GM19455 (cell line): ENCODE measurements at regions not wholly inside any gene's neighbourhood (a gene's known extent, or its start where the extent isn't known, plus 50 kb on each side); places are given as distances from the start of the nearest gene placed in this dataset.
"Not testable (repeated sequence)": the region's sequence is repeated elsewhere in the genome, so short reads cannot be mapped to it uniquely, and the experiment has no call there.

Experiments
- ATAC-seq: cut with Tn5 transposase; IDR thresholded peaks from one replicate; pipeline ENCODE4 v1.9.1; 2021; ENCODE audit not compliant: unreplicated experiment

DNA sequence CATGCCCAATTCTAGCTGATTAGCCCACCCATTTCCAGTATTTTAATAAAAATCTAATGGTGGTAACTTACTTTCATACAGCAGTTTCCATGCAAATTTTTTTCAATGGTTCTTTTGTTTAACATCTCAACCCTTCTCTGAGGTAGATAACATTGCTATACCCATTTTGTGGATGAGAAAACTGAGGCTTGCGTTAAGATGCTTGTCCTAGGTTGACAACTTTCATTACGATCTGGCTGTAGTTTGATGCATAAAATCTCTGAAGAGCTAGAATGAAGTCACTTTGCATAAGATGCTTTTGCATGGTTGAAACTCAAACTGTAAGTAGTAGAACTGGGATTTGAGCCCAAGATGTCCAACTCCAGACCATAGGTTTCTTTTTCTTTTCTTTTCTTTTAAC, 309.5 kb upstream of the PODXL start:
- no peak for ATAC-seq

DNA sequence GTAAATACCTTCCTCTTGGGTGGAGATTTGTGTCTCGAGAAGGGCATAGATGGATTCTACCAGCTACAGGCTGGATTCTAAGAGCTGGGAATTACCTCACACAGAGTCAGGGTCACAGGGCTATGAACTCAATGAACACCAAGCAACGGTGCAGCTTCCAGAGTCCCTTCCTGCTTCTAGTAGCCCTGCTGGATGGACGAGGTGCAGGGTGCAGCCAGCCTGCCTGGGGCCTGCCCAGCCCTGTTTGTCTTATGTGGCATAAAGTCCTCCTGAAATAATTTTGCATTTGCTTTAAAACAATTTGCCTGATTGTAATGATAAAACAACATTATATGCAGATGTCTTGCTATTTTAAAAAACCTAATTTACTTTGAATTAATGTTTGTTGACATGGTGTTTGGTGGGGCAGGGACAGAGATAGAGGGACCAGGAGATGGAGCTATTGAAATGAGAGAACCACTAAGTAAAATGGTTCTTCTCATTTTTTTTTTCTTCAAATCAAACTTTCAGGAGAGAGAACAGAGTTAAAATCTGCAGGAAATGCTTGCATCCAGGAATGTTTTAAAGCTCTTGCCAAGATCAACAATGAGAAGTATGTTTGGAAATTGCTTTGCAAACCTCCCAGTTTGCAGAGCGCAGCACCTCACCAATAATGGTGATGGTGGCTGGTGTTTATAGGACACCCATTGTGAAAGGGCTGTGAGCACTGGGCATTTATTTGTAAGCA, 305.4 kb upstream of the PODXL start:
- ATAC-seq, result no peak

DNA sequence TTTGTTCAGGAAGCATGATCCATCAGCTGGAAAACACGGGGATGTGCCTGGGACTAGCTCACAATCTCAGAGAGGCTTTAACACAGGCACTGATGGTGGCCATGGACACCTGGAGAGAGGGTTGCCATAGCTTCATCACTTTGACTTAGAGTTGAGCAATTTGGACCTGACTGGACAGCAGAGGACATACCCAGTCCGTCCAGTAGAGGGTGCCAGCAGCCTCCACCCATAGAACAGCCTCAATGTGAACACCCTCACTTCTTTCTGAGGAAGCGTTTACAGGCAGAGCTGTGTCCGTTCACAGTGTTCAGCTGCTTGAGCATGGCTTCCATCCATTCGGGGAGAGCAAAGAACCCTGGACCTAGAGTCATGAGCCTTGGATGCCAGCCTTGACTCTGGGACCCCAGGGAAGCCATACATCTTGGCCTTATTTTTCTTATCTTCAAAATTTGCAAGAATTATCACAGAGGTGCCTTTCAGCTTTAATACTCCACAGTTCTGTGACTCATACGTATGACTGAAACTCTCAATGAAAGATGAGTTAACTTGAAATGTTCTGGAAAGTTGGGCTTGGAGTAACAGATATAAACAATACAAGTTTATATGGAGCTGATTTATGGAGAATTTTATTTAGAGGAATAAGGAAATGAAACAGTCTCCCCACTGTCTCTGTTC, 302.9 kb upstream of the PODXL start:
- ATAC-seq, result no peak

DNA sequence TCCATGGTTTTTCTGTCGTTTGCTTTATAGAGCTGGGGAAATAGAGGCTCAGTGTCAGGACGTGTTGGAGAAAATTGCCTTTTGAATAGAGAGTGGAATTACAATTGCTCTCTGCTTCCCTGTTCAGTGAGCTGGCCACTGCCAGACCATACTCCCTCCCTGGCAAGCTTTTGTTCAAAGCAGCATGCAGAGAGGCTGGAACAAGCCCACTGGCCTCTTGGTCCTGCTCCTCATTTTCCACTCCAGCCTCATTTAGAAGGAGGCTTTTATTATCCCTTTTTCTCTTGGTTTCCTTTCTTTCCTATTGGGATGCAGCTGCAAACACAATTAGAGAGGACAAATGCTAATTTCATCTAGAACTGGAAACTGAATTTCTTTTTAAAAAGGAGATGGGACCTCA, 302.2 kb upstream of the PODXL start:
- no peak for ATAC-seq

DNA sequence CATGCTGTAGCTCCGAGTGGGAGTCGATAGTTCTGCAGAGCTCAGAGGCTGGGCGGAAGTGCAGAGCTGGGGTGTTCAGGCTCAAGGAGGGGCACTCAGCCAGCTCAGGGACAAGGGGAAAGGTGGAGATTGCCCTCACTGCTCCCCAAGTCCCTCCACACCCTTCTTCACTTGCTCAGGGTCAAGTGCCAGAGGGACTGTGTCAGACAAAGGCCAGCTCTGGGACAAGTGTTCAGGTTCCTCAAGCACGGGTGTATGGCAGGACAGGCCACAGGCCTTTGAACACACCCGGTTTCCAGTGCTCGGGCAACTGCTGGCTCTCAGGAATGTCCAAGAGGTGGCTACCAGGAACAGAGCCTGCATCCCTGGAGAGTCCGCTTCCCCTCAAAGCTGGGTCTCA, 293.0 kb upstream of the PODXL start:
- ATAC-seq, result no peak

DNA sequence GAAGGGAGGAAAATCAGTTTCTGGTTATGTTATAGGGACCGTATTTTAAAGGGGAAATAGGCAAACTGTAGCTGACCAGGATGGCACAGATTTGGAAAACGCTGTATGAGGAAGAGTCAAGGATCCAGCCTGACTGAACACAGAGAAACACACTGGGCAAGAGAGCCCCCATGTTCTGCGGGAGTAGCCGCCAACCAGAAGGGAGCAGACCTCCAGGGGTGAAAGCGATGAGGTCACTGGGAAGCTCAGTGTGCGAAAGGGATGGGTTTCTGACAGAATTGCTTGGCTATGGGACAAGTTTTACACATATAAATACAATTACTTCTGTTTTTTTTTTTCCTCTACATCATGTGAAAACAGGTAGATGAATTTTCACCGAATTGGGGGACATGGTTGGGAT, 291.6 kb upstream of the PODXL start:
- ATAC-seq, result no peak

DNA sequence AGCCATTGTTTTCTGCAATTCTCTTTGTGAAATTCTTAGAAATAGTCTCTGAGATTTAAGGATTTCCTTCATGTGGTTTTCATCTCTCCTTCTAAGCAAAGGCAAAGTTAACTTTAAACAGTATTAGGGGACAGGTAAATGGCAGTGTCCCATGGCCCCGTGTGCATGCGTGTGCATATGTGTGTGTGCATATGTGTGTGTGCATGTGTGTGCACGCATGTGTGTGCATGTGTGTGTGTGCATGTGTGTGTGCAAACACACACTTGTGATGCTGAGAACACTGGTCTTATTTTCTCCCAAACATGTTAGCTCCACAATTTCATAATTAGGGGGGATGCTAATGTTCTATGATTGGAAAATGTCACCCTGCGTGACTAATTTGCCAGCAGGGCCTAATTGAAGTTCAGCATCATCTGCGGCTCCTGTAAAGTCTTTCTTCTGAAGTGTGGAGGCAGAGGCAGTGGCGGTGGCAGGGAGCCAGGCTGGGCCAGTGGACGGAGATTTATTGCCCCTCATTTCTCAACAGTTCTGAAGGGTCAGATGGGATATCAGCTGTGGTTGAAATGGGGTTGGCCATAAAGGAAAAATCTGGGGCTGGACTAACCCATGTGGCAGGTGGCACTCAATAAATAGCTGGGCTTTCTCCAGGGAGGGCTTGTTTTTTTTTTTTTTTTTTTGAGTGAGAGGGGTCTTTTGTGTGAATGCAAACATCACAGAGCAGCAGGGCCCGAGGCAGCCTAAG, 289.3 kb upstream of the PODXL start:
- ATAC-seq, result no peak

DNA sequence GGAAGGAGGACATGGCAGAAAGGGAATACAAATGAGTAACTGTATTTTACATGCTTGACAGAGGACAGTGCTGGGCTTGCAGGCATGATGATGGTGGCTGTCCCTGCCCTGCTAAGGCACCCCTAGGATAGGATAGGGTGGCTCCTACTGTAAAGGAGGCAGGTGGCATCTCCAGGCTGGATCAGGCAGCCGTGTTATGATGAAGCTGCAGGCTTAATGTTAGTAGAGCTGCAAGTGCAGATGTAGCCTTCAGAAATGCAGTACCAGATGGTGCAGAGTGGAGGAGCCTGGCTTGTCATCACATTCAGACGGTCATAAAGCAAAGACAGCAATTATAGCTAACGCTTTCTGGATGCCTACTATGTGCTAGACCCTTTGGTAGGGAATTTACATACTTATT, 287.9 kb upstream of the PODXL start:
- ATAC-seq, result no peak

DNA sequence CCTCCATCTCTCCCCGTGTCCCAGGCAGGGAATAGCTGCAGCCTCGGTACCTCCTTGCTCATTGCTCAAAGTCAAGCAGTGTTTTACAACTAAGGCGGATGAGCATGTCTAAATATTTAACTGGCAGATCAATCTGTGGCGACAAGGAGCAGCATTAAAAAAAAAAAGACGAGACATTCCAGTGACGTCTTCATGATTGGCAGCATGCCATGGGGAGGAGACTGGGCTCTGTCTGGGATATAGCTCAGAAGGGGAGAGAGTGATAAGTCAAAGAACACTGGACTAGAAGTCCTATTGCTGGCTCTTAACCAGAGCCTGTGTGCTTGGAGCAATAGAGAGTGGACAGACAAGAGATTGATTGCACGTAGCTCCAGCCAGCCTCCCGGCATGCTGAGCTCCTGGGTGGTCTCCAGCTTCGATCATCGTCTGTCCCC, 287.5 kb upstream of the PODXL start:
- no peak for ATAC-seq

DNA sequence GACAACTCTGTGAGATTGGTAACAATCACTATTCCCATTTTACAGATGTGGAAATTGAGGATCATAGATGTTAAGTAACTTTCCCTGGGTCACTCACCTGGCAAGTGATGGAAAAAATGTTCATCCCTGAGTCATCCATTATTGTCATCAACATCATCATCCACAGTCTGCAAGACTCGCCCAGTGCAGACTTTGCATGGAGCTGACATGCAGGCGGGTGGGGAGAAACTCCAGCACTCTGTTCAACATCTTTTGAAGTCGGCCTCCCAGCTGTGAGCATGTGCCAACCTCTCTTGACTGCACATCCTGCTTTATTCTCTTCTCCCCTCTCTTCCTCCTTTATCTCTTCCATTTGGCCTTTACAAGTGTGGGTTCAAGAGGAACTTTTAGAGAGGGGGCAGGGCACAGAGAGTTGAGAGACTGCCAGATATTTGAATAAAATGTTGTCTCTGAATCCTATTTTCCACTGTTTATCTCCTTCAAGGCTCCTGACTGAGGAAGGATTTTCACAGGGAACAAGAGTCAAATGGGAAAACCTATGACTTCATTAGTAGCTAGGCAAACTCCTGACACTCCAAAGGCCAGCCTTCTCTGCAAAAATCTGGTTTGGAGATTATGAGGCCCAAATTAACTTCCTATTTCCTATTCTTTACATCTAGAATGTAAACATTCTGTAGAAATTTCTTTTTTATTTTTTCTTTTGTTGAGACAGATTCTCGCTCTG, 283.7 kb upstream of the PODXL start:
- no peak for ATAC-seq

DNA sequence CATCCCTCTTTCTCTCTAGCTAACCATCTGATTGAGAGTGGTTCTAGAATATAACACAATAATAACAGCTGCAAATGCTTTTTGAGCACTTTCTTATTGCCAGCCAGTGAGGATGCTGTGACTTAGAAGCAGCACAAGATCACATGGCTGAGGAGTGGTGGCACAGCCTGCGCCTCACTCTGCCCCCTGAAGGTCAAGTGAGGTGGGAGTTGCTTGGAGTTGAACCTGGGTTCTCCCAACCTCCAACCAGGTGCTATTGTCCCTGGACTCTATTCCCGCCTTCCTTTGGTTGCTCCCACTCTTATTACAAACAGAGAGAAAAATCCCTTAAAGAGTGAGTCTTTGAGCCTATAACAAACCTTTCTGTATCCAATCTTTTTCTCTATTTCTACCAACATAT, 280.3 kb upstream of the PODXL start:
- ATAC-seq, result no peak

DNA sequence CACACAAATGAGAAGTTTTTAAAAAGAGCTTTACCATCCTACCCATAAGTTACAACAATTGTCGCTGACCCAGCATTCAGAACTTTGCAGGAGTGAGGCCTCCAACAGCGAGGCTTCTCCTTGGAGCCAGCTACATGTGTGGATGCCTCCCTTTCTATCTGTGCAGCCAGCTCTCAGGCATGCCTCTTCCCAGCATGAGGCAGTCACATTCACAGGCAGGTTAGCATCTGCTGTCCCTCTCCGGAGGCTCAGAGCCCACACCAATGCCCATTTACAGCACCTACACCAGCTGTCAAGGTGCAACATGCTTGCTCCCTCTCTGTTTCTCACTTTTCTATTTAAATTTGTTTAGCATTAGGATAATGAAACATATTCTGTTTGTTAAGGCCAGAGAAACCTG, 278.7 kb upstream of the PODXL start:
- ATAC-seq, result no peak

DNA sequence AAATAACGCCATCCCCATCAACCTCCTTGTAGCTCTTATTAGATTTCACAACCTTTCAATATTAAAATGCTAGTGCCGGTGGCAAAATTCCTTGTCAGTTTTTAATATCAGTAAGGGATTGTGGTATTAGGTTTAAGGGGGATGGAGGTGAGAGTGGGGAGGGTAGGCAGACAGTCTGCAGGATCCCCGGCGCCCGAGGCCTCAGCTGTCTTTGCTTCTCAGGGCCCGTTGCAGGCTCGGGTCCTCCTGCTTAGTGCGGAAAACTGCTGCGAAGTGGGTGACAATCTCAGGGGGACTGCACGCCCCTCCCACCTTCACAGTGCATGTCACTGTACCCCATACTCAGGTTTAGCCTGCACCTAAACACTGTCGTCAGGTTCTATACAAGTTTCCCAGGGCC, 274.3 kb upstream of the PODXL start:
- ATAC-seq, result no peak

DNA sequence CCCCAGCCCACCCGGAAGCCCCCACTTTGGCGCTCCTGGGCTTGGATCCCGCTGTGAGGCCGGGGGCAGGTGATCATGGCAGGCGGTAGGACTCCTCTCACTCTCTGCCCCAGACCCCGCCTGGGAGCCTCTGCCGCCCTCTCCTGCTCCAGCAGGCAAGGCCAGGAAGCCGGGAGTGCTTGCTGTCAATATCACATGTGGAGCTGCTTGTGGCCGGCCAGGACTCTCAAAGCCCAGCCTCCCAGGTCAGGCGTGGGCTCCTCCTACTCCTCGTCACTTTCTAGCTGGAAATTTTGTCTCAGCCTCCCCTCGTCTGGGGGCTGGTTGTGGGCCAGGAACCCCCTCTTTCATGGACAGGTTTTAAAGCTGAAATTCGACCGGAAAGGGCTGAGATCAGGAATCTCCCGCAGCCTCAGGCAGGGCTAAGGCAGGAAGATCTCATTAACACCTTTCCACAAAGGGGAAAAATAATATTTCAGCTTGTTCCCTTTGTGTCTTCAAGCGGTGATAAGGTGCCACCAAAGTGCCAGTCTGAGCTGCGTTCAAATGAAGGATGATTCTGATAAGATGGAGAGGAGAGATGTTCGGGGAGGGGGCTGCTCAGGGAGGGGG, 273.6 kb upstream of the PODXL start:
- no peak for ATAC-seq

DNA sequence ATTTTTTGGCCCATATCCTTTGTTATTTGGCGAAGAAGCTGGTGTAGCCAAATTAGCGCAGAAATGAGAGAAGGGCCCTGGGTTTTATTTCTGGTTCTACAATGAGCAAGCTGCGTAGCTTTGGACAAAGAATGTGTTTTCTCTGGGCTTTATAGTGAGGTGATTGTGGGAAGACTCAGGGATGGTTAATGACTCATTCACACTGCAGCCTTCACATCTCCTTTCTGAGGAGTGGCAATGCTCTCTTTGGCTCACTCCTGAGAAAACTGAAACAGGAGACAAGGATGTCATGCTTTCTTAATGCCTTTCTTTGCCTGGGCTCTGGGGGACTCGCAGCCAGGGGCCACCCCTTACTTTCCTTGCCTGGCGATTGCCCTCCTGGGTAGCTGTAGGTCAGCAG, 271.0 kb upstream of the PODXL start:
- ATAC-seq, result no peak

DNA sequence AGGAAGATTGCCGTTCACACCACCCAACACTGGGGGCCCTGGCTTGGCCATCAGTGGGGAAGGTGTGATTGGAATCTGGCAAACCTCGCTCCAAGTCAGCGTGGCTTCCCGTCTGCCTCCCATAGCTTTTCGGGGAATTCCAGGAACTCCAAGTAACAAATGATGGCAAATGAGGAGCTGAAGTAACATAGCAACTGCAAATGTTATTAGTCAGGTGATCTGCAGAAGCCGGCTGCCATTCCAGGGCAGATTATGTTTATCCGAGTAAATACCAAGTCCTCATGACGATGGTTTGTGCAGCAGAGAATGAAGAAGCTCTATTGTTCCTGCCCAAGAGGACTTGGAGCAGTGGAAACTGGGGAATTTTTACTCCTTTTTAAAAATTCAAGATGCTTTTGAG, 270.5 kb upstream of the PODXL start:
- no peak for ATAC-seq

DNA sequence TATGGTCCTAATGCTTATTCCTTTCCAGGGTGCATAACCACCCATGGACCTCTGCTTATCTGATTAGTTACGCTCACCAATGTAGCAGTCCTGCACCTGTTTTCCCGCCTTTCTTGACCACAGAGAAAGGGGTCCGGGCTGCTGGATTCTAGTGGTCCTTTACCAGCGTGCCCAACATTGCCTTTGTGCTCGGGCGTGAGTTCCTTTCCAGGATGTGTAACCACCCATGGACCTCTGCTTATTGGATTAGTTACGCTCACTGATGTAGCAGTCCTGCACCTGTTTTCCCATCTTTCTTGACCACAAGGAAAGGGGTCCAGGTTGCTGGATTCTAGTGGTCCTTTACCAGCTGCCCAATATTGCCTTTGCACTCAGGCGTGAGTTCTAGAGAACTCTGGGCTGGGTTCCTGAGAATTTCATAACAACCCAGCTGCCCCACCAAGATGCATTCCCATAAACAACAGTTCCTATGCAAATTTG, 267.6 kb upstream of the PODXL start:
- ATAC-seq, result not testable (repeated sequence)

DNA sequence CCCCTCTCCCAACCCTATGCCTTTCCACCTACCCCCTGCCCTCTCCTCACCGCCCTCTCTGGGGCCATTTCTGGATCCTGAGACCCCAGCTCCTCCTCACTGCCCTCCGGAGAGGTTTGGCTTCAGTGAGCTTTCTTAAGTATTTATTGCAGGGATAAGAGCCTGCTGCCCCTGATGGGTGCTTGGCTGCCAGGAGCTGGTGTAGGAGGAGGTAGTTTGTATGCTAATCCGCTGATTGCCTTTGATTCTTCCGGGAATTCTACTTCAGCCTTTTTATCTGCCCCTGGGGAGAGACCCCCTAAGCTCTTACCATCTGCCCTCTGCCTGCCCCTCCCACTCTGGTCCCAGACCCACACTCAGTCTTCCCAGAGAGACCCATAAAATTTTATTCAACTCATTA, 263.5 kb upstream of the PODXL start:
- no peak for ATAC-seq

DNA sequence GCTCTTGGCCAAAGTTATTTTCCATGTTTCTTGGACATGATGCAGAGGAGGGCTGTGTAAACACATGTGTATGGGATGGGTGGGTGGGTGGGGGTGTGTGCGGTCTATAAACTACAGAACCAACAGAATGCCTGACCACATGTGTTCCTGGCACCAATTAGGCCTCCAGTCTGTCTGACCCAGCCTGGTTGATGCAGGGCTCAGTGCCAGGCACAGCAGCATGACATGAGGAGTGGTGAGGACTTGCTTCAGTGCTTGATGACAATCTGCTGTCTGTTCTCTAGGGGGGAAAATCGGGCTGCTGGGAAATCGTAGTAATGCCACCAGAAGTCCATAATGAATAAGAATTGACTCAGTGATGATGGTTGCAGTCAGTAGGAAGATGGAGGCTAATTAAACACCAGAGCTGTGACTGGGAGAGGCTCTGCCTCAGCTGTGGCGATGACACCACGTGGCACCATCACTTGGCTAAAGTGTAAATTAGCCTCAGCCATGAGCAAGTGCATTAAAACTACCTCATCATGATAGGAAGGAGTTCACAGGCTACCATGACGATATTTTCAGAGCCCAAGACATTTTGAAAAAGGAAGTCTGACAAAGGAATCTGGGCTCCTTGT, 260.1 kb upstream of the PODXL start:
- ATAC-seq, result no peak

DNA sequence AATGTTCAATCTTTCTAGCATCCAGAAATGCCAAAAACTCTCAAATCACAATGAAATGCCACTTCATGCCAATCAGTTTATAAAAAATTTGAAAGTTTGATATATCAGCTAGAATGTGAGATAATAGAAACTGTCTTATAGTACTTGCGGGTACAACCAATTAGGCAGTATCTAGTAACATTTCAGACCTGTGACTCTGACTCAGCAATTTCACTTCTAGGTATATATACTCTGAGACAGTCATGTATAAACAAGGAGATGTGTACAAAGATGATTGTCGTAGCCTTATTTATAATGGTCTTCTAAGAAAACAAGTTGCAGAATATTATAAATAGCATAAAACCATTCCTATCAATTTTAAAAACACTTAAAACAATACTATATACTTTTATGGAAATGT, 252.3 kb upstream of the PODXL start:
- ATAC-seq, result no peak

DNA sequence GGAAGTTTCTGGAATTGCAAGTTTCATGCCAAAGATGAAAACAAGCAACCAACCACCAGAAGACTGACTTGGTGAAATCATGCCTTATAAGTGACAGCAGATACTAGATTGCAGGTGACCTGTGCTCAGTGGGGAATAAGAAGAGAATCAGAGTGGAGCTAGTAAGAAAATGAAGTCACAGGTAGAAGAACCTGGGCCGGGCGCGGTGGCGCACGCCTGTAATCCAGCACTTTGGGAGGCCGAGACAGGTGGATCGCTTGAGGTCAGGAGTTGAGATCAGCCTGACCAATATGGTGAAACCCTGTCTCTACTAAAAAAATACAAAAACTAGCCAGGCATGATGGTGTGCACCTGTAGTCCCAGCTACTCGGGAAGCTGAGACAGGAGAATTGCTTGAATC, 251.7 kb upstream of the PODXL start:
- ATAC-seq, result not testable (repeated sequence)
